Smooth muscle cell (in vitro differentiated cells): ENCODE measurements at regions not wholly inside any gene's neighbourhood (a gene's known extent, or its start where the extent isn't known, plus 50 kb on each side); places are given as distances from the start of the nearest gene placed in this dataset.

Experiments used
- DNase-seq: peaks from one replicate; lab custom pipeline; 2025; ENCODE audit not compliant: unreplicated experiment; lab: John Stamatoyannopoulos, UW
- H2AFZ ChIP-seq: fragments of 200-600 bp; sonication (generic); 2 replicates; pipeline ENCODE4 v1.6.0; 2016; ENCODE audit warnings: antibody characterized with exemption, low read depth, mild to moderate bottlenecking
- H3F3A ChIP-seq: fragments of 200-600 bp; sonication (generic); 2 replicates; pipeline ENCODE4 v1.6.0; 2017; ENCODE audit warnings: antibody characterized with exemption, low read depth
- H3K27ac ChIP-seq: fragments of 200-600 bp; sonication (generic); 2 replicates; pipeline ENCODE4 v1.5.1; 2016; ENCODE audit warnings: low read depth, mild to moderate bottlenecking
- H3K27me3 ChIP-seq: fragments of 200-600 bp; sonication (generic); 2 replicates; pipeline ENCODE4 v1.6.1; 2016; ENCODE audit warnings: low read depth, mild to moderate bottlenecking
- H3K36me3 ChIP-seq: fragments of 200-600 bp; sonication (generic); 2 replicates; pipeline ENCODE4 v1.5.1; 2016; ENCODE audit warnings: low read depth
- H3K4me1 ChIP-seq: fragments of 200-600 bp; sonication (generic); 2 replicates; pipeline ENCODE4 v1.5.1; 2016; ENCODE audit warnings: low read depth
- H3K4me2 ChIP-seq: fragments of 200-600 bp; sonication (generic); 2 replicates; pipeline ENCODE4 v1.6.0; 2016; ENCODE audit warnings: mild to moderate bottlenecking
- H3K4me3 ChIP-seq: fragments of 200-600 bp; sonication (generic); 2 replicates; pipeline ENCODE4 v1.5.1; 2016; ENCODE audit warnings: mild to moderate bottlenecking
- H3K79me2 ChIP-seq: fragments of 200-600 bp; sonication (generic); 2 replicates; pipeline ENCODE4 v1.6.0; 2016; ENCODE audit warnings: low read depth, mild to moderate bottlenecking
- H3K9ac ChIP-seq: fragments of 200-600 bp; sonication (generic); 2 replicates; pipeline ENCODE4 v1.6.0; 2016; ENCODE audit warnings: low read depth
- H3K9me3 ChIP-seq: fragments of 200-600 bp; sonication (generic); replicated peaks from 2 replicates; pipeline ENCODE4 v1.5.1; 2016; ENCODE audit warnings: low read depth
- H4K20me1 ChIP-seq: fragments of 200-600 bp; sonication (generic); 2 replicates; pipeline ENCODE4 v1.6.0; 2016; ENCODE audit warnings: low read depth
- WGBS: methylation state at CpG from one replicate; pipeline ENCODE4 v1.1.7; 2016; ENCODE audit warnings: low lambda C conversion rate; 5-methylcytosine and 5-hydroxymethylcytosine counted together
- TF ChIP-seq, protein P1 (sequence below): fragments of 200-600 bp; sonication (generic); IDR thresholded peaks from 2 replicates; pipeline ENCODE4 v1.5.1; 2017; ENCODE audit warnings: borderline replicate concordance, mild to moderate bottlenecking, antibody characterized with exemption; ENCODE audit not compliant: insufficient read depth, poor library complexity, severe bottlenecking

DNA sequence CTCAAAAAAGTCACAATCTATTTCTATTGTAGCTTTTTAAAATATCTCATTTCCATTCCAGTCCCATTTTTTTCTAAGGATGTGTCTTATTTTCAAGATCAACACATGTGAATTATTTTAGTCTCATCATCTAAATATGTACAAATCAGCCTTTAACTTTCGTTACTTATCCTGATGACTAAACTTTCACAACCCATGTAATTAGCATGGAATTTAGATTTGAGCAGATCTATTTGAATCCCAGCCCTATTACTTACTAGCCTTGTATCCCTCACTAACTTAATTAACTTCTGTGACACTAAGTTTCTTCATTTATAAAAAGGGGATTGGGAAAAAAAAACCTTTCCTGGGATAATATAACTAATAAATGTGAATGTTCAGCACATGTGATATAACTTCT lies 81.1 kb downstream of the UFM1 start:
- Histone ChIP-seq H3K79me2 (no peaks in the 10 kb centered on the region), H3K4me3 (no peak overlapping the region), H3F3A (no peaks in the 10 kb centered on the region), H3K27me3 (no peaks in the 10 kb centered on the region), H3K9ac (no peak overlapping the region), H3K36me3 (no peaks in the 10 kb centered on the region), H3K4me1 (no peaks in the 10 kb centered on the region), H3K27ac (no peak overlapping the region), H4K20me1 (no peaks in the 10 kb centered on the region), H3K9me3 (no peaks in the 10 kb centered on the region), H2AFZ (no peak overlapping the region), H3K4me2 (no peak overlapping the region)
- TF ChIP-seq, protein P1, sequence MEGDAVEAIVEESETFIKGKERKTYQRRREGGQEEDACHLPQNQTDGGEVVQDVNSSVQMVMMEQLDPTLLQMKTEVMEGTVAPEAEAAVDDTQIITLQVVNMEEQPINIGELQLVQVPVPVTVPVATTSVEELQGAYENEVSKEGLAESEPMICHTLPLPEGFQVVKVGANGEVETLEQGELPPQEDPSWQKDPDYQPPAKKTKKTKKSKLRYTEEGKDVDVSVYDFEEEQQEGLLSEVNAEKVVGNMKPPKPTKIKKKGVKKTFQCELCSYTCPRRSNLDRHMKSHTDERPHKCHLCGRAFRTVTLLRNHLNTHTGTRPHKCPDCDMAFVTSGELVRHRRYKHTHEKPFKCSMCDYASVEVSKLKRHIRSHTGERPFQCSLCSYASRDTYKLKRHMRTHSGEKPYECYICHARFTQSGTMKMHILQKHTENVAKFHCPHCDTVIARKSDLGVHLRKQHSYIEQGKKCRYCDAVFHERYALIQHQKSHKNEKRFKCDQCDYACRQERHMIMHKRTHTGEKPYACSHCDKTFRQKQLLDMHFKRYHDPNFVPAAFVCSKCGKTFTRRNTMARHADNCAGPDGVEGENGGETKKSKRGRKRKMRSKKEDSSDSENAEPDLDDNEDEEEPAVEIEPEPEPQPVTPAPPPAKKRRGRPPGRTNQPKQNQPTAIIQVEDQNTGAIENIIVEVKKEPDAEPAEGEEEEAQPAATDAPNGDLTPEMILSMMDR, result no peak
- no peak for DNase-seq
- WGBS, result 38% methylated on average over 1 of the region's 1 CpG

DNA sequence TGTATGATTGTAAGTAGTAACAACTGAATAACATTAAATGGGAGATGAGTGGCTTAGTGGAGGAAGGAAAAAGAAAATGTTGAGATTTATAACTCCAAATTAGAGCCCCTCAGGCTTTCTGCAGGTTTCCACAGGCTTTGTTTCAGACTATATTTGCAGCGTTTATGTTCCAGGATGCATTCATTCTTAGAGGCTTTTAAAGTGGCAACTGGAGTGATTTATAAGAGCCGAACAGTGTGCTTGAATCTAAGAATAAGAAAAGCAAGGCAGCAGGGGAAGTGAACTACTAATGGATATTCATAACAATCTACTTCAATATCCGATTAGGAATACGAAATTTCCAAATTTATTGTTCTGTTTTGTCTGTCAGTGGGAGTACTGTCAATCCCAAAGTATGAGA lies 91.0 kb downstream of the UFM1 start:
- DNase-seq, result no peak
- Histone ChIP-seq H3K36me3 (no peaks in the 10 kb centered on the region), H4K20me1 (no peaks in the 10 kb centered on the region), H3K4me3 (no peak overlapping the region), H2AFZ (no peak overlapping the region), H3K4me2 (no peak overlapping the region), H3K79me2 (no peaks in the 10 kb centered on the region), H3K9ac (no peak overlapping the region), H3K27me3 (peaks cover 10% of the 10 kb centered on the region), H3K4me1 (no peaks in the 10 kb centered on the region), H3K9me3 (no peaks in the 10 kb centered on the region), H3K27ac (no peak overlapping the region), H3F3A (no peaks in the 10 kb centered on the region)
- 53% methylated on average over 4 of the region's 4 CpGs for WGBS
- TF ChIP-seq, protein P1, result no peak

DNA sequence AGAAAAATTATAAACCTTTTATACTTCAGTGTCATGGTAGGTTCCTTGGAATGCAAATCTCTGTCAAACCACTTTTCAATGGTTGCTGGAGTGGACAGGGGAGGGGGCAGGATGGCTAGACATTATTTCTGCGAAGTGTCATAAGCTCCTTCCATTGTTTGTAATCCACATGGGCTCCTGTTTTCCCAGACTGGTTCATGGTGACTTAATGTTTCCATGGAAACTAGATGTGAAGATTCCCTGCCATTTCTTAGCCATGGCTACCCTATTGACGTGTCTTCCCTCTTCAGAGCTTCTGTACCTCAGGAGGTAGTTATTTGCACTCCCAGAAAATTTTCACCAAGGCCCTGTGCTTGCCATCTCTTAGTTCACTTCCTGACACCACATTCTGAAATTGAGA lies 95.3 kb downstream of the UFM1 start:
- Histone ChIP-seq H3K27ac (no peak overlapping the region), H3K9me3 (no peaks in the 10 kb centered on the region), H3K9ac (no peak overlapping the region), H3K4me3 (no peak overlapping the region), H3K36me3 (no peaks in the 10 kb centered on the region), H3K4me1 (no peaks in the 10 kb centered on the region), H3K27me3 (peaks cover 7% of the 10 kb centered on the region), H3K4me2 (no peak overlapping the region), H3F3A (no peaks in the 10 kb centered on the region), H3K79me2 (no peaks in the 10 kb centered on the region), H4K20me1 (no peaks in the 10 kb centered on the region), H2AFZ (no peak overlapping the region)
- 84% methylated on average over 2 of the region's 2 CpGs for WGBS
- TF ChIP-seq, protein P1, result no peak
- no peak for DNase-seq

DNA sequence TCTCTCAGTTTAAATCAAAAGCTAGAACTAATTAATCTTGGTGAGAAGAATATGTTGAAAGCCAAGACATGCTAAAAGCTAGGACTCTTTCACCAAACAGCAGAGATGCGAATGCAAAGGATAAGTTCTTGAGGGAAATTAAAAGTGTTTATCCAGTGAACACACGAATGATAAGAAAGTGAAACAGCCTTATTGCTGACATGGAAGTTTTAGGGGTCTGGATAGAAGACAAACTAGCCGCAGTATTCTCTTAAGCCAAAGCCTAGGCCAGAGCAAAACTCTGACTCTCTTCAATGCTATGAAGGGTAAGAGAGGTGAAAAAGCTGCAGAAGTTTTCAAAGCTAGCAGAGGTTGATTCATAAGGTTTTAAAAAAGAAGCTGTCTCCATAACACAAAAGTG lies 103.0 kb downstream of the UFM1 start:
- Histone ChIP-seq H2AFZ (no peak overlapping the region), H3F3A (no peaks in the 10 kb centered on the region), H3K4me3 (no peak overlapping the region), H3K79me2 (no peaks in the 10 kb centered on the region), H3K27ac (no peak overlapping the region), H4K20me1 (no peaks in the 10 kb centered on the region), H3K27me3 (no peaks in the 10 kb centered on the region), H3K4me1 (no peaks in the 10 kb centered on the region), H3K4me2 (no peak overlapping the region), H3K9me3 (no peaks in the 10 kb centered on the region), H3K36me3 (no peaks in the 10 kb centered on the region), H3K9ac (no peak overlapping the region)
- DNase-seq, result no peak
- TF ChIP-seq, protein P1, result no peak
- 80% methylated on average over 3 of the region's 3 CpGs for WGBS
